ENCODE measurements at regions not wholly inside any gene's neighbourhood (a gene's known extent, or its start where the extent isn't known, plus 50 kb on each side); places are given as distances from the start of the nearest gene placed in this dataset.
"Not testable (repeated sequence)": the region's sequence is repeated elsewhere in the genome, so short reads cannot be mapped to it uniquely, and the experiment has no call there.

DNA sequence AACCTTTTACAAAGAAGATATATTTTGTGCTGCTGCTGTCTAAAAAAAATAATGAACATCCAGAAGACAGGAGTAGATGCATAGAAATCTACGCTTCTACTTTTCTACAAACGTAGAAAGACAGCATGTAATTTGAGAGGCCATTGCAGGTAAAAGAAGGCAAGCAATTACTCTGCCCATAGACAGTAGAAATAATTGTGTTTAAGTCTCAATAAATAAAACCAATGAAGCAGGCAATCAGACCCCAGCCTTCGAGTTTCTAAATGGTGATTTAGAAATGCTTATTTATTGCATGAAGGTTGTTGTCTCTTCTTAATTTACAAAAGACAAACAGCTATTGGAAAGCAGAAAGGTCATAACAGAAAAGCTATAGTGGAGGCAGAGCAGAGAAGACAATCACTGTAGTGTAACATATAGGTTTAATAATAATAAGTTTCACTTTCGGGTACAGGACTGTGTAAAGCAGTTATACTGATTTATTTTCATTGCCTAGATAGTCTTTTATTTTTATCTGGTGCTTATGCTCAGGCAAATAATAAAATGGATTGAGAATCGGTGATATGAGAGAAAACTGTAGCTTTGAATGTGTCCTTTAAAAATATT lies 123.0 kb upstream of the TACR3 start:
- no peaks in the 10 kb centered on the region for H3K36me3 ChIP-seq (replicated peaks; ENCODE audit: insufficient read depth, low read length)
- TF ChIP-seq, protein P1, sequence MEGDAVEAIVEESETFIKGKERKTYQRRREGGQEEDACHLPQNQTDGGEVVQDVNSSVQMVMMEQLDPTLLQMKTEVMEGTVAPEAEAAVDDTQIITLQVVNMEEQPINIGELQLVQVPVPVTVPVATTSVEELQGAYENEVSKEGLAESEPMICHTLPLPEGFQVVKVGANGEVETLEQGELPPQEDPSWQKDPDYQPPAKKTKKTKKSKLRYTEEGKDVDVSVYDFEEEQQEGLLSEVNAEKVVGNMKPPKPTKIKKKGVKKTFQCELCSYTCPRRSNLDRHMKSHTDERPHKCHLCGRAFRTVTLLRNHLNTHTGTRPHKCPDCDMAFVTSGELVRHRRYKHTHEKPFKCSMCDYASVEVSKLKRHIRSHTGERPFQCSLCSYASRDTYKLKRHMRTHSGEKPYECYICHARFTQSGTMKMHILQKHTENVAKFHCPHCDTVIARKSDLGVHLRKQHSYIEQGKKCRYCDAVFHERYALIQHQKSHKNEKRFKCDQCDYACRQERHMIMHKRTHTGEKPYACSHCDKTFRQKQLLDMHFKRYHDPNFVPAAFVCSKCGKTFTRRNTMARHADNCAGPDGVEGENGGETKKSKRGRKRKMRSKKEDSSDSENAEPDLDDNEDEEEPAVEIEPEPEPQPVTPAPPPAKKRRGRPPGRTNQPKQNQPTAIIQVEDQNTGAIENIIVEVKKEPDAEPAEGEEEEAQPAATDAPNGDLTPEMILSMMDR (IDR thresholded peaks at IDR 0.05; ENCODE audit: low read length): no peak
- TF ChIP-seq EZH2 (optimal IDR thresholded peaks at IDR 0.05; ENCODE audit: low read depth, low read length) (no peak), EZH2phosphoT487 (IDR thresholded peaks at IDR 0.05; ENCODE audit: low read length) (no peak)
- H3K27ac ChIP-seq (ENCODE audit: low read length): no peak overlapping the region
- no peaks in the 10 kb centered on the region for H3K9me3 ChIP-seq (replicated peaks; ENCODE audit: insufficient read depth, low read length)
- no peak overlapping the region for H3K9ac ChIP-seq (ENCODE audit: low read length)
- H3K27me3 ChIP-seq (replicated peaks; ENCODE audit: insufficient read depth, low read length): no peaks in the 10 kb centered on the region
- no peaks in the 10 kb centered on the region for H3K4me1 ChIP-seq (ENCODE audit: low read length)
- no peak for DNase-seq
- no peak overlapping the region for H2AFZ ChIP-seq (ENCODE audit: low read length)
- no peaks in the 10 kb centered on the region for H3K9me2 ChIP-seq (replicated peaks; ENCODE audit: insufficient read depth, low read length)
- H3F3A ChIP-seq (ENCODE audit: insufficient read depth, low read length): no peaks in the 10 kb centered on the region
- H3K79me2 ChIP-seq (ENCODE audit: low read length): no peaks in the 10 kb centered on the region
- H3K4me2 ChIP-seq (ENCODE audit: low read depth, low read length): no peak overlapping the region
- no peak overlapping the region for H3K4me3 ChIP-seq (ENCODE audit: low read length)
- H4K20me1 ChIP-seq (ENCODE audit: insufficient read depth, low read length): no peaks in the 10 kb centered on the region

DNA sequence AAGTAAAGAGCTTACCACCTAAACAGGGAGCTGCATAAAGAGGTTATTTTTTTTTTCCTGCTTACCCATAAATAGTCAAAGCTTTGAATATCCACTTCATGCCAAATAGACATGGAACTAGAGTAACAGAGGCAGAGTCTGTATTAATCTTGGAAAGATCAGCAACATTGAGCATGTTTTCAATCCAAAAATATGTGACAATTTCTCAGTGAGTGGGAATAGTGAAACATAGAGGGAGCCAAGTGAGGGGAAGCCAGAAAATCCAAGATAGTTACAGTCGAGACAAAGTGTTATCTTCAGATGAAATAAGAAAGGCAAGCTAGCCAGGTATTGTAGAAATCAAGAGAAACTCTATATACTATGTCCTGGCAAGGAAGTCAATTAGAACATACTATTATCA lies 122.3 kb upstream of the TACR3 start:
- H3K4me2 ChIP-seq (ENCODE audit: low read depth, low read length): no peak overlapping the region
- no peaks in the 10 kb centered on the region for H3K79me2 ChIP-seq (ENCODE audit: low read length)
- H3K4me3 ChIP-seq (ENCODE audit: low read length): no peak overlapping the region
- H3K36me3 ChIP-seq (replicated peaks; ENCODE audit: insufficient read depth, low read length): no peaks in the 10 kb centered on the region
- TF ChIP-seq, protein P1 (IDR thresholded peaks at IDR 0.05; ENCODE audit: low read length): no peak
- no peak for TF ChIP-seq EZH2phosphoT487 (IDR thresholded peaks at IDR 0.05; ENCODE audit: low read length)
- TF ChIP-seq EZH2 (optimal IDR thresholded peaks at IDR 0.05; ENCODE audit: low read depth, low read length): no peak
- H2AFZ ChIP-seq (ENCODE audit: low read length): no peak overlapping the region
- H3K9me2 ChIP-seq (replicated peaks; ENCODE audit: insufficient read depth, low read length): no peaks in the 10 kb centered on the region
- no peaks in the 10 kb centered on the region for H3K27me3 ChIP-seq (replicated peaks; ENCODE audit: insufficient read depth, low read length)
- H3K4me1 ChIP-seq (ENCODE audit: low read length): no peaks in the 10 kb centered on the region
- H4K20me1 ChIP-seq (ENCODE audit: insufficient read depth, low read length): no peaks in the 10 kb centered on the region
- H3K9me3 ChIP-seq (replicated peaks; ENCODE audit: insufficient read depth, low read length): no peaks in the 10 kb centered on the region
- H3K27ac ChIP-seq (ENCODE audit: low read length): no peak overlapping the region
- no peaks in the 10 kb centered on the region for H3F3A ChIP-seq (ENCODE audit: insufficient read depth, low read length)
- H3K9ac ChIP-seq (ENCODE audit: low read length): no peak overlapping the region
- no peak for DNase-seq

DNA sequence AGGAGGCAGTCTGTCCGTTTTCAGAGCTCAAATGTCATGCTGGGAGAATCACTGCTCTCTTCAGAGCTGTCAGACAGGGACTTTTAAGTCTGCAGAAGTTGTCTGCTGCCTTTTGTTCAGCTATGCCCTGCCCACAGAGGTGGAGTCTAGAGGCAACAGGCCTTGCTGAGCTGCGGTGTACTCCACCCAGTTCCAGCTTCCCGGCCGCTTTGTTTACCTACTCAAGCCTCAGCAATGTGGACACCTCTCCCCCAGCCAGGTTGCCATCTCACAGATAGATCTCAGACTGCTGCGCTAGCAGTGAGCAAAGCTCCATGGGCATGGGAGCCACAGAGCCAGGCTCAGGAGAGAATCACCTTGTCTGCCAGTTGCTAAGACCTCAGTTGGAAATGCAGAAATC lies 90.5 kb upstream of the TACR3 start:
- not testable (repeated sequence) for H4K20me1 ChIP-seq (ENCODE audit: insufficient read depth, low read length); H3K9ac ChIP-seq (ENCODE audit: low read length); H3K27me3 ChIP-seq (replicated peaks; ENCODE audit: insufficient read depth, low read length); DNase-seq; H2AFZ ChIP-seq (ENCODE audit: low read length); H3K9me3 ChIP-seq (replicated peaks; ENCODE audit: insufficient read depth, low read length); H3K4me3 ChIP-seq (ENCODE audit: low read length); H3K36me3 ChIP-seq (replicated peaks; ENCODE audit: insufficient read depth, low read length); H3K9me2 ChIP-seq (replicated peaks; ENCODE audit: insufficient read depth, low read length); H3K4me2 ChIP-seq (ENCODE audit: low read depth, low read length); H3K79me2 ChIP-seq (ENCODE audit: low read length); H3K27ac ChIP-seq (ENCODE audit: low read length); H3K4me1 ChIP-seq (ENCODE audit: low read length); H3F3A ChIP-seq (ENCODE audit: insufficient read depth, low read length)

- Histone ChIP-seq H3K9ac (ENCODE audit: low read length) (no peak overlapping the region), H3K36me3 (replicated peaks; ENCODE audit: insufficient read depth, low read length) (no peaks in the 10 kb centered on the region), H4K20me1 (ENCODE audit: insufficient read depth, low read length) (no peaks in the 10 kb centered on the region), H2AFZ (ENCODE audit: low read length) (no peak overlapping the region), H3K4me1 (ENCODE audit: low read length) (no peaks in the 10 kb centered on the region), H3K4me3 (ENCODE audit: low read length) (no peak overlapping the region), H3K79me2 (ENCODE audit: low read length) (no peaks in the 10 kb centered on the region), H3K27me3 (replicated peaks; ENCODE audit: insufficient read depth, low read length) (no peaks in the 10 kb centered on the region), H3F3A (ENCODE audit: insufficient read depth, low read length) (no peaks in the 10 kb centered on the region), H3K9me2 (replicated peaks; ENCODE audit: insufficient read depth, low read length) (no peaks in the 10 kb centered on the region), H3K9me3 (replicated peaks; ENCODE audit: insufficient read depth, low read length) (no peaks in the 10 kb centered on the region), H3K27ac (ENCODE audit: low read length) (no peak overlapping the region), H3K4me2 (ENCODE audit: low read depth, low read length) (no peak overlapping the region)
- DNase-seq: no peak
- TF ChIP-seq EZH2phosphoT487 (IDR thresholded peaks at IDR 0.05; ENCODE audit: low read length) (no peak), EZH2 (optimal IDR thresholded peaks at IDR 0.05; ENCODE audit: low read depth, low read length) (no peak)
- TF ChIP-seq, protein P1 (IDR thresholded peaks at IDR 0.05; ENCODE audit: low read length): no peak
These were observed 83.0 kb upstream of the TACR3 start for GRCh38 chr4:103802766-103803165.

Measured in MM.1S (cell line).